Nephron progenitor cell (in vitro differentiated cells): ENCODE measurements at regions not wholly inside any gene's neighbourhood (a gene's known extent, or its start where the extent isn't known, plus 50 kb on each side); places are given as distances from the start of the nearest gene placed in this dataset.

Source experiments
- DNase-seq: peaks from one replicate; pipeline ENCODE4 v3.0.0; 2021
- H3K27ac Mint-ChIP-seq: 2 replicates; pipeline ENCODE4 v1.8.0; 2021; ENCODE audit warnings: mild to moderate bottlenecking, moderate library complexity, mixed read lengths
- H3K27me3 Mint-ChIP-seq: 2 replicates; pipeline ENCODE4 v1.8.0; 2021; ENCODE audit warnings: mild to moderate bottlenecking, low read depth, mixed read lengths; ENCODE audit not compliant: poor library complexity
- H3K36me3 Mint-ChIP-seq: 2 replicates; pipeline ENCODE4 v1.8.0; 2021; ENCODE audit warnings: low read depth, mixed read lengths
- H3K4me1 Mint-ChIP-seq: 2 replicates; pipeline ENCODE4 v1.8.0; 2021; ENCODE audit warnings: mixed read lengths
- H3K4me3 Mint-ChIP-seq: 2 replicates; pipeline ENCODE4 v1.8.0; 2021; ENCODE audit warnings: mild to moderate bottlenecking, moderate library complexity, mixed read lengths
- H3K9me3 Mint-ChIP-seq: 2 replicates; pipeline ENCODE4 v1.8.0; 2021; ENCODE audit warnings: mild to moderate bottlenecking, moderate library complexity, mixed read lengths
- TF ChIP-seq, protein P1 (sequence below): fragments of 200-600 bp; sonication (generic); IDR thresholded peaks from 2 replicates; pipeline ENCODE4 v1.5.0; 2021; ENCODE audit warnings: antibody characterized with exemption

DNA sequence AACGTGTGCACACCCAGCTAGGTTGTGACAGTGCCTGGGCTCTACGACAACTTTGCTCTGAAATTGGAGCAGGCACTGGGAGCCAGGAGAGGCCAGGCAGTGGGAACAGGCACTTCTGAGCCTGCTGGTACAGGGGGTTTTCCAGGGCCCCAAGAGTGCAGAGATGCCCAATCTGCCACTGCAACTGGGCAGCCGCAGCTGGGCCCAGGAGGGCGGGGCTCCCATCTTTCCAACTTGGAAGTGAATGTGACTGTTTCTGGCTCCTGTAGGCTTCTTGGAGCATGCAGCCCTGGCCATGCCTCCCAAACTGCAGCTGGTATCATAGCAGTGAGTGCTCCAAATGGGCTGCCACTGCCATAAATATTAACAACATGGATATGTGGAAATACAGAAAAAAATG lies 465.1 kb upstream of the PABPC4L start:
- no peaks in the 10 kb centered on the region for H3K36me3 Mint-ChIP-seq
- H3K4me1 Mint-ChIP-seq: no peaks in the 10 kb centered on the region

DNA sequence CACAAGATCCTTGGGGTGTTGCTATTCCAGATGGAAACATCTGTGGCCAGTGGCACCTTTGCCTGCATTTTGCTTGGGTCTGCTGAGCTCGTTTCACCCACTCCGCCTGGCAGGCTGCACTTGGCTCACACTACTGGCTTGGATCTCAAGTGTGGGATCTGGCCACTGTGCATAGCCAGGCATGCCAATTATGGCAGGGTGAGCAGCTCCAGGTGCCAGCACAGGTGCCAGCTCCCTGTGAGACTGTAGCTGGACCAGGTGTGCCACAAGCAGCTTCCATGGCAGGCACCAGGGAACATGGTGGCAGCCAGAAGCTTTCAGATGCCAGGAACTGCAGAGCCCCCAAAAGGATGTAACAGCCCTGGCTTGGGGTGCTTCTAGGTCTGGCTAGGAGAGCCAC lies 463.8 kb upstream of the PABPC4L start:
- TF ChIP-seq, protein P1, sequence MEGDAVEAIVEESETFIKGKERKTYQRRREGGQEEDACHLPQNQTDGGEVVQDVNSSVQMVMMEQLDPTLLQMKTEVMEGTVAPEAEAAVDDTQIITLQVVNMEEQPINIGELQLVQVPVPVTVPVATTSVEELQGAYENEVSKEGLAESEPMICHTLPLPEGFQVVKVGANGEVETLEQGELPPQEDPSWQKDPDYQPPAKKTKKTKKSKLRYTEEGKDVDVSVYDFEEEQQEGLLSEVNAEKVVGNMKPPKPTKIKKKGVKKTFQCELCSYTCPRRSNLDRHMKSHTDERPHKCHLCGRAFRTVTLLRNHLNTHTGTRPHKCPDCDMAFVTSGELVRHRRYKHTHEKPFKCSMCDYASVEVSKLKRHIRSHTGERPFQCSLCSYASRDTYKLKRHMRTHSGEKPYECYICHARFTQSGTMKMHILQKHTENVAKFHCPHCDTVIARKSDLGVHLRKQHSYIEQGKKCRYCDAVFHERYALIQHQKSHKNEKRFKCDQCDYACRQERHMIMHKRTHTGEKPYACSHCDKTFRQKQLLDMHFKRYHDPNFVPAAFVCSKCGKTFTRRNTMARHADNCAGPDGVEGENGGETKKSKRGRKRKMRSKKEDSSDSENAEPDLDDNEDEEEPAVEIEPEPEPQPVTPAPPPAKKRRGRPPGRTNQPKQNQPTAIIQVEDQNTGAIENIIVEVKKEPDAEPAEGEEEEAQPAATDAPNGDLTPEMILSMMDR: no peak
- no peaks in the 10 kb centered on the region for H3K27me3 Mint-ChIP-seq
- no peaks in the 10 kb centered on the region for H3K36me3 Mint-ChIP-seq
- DNase-seq: no peak
- no peak overlapping the region for H3K4me3 Mint-ChIP-seq
- H3K27ac Mint-ChIP-seq: no peak overlapping the region
- no peaks in the 10 kb centered on the region for H3K9me3 Mint-ChIP-seq
- no peaks in the 10 kb centered on the region for H3K4me1 Mint-ChIP-seq

More for the DNA sequence above, 465.1 kb upstream of the PABPC4L start:
- TF ChIP-seq, protein P1: no peak
- H3K9me3 Mint-ChIP-seq: no peaks in the 10 kb centered on the region
- H3K4me3 Mint-ChIP-seq: no peak overlapping the region
- no peak for DNase-seq
- H3K27ac Mint-ChIP-seq: no peak overlapping the region
- no peaks in the 10 kb centered on the region for H3K27me3 Mint-ChIP-seq

DNA sequence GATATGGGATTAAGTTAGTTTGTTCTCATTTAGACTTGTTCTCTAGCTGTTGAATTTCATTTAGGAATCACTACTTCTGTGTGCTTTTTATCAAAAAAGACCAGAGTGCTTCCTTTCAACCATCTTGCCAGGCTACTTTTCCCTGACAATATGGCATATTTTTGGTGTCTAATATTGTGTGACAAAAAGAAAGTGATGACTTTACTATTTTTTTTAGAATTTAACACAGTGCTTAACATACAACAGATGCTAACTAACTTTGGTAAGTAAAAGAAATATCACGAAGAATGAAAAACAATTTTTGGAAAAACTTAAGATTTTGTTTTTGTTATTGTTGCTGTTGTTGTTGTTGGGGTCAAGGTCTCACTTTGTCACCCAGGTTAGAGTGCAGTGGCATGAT lies 462.2 kb upstream of the PABPC4L start:
- H3K4me3 Mint-ChIP-seq: no peak overlapping the region
- TF ChIP-seq, protein P1: no peak
- no peaks in the 10 kb centered on the region for H3K9me3 Mint-ChIP-seq
- H3K27me3 Mint-ChIP-seq: no peaks in the 10 kb centered on the region
- H3K36me3 Mint-ChIP-seq: no peaks in the 10 kb centered on the region
- no peaks in the 10 kb centered on the region for H3K4me1 Mint-ChIP-seq
- DNase-seq: no peak
- H3K27ac Mint-ChIP-seq: no peak overlapping the region

DNA sequence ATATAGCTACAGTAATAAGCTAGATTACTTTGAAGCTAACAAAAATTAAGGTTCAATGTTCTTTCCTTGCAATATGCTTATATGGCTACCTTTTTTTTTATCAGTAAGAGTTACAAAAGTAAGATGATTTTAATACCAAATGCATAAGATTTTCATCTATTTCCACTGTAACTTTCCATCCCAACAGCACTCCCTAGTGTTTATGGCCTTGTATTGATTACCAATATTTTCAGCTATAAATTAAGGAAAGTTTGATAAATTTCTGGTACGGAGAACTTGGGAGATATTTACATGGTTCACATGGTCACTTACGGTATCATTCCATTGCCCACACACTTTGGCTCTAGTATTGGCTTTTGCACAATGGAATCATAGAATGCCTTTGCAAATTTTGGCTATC lies 448.9 kb upstream of the PABPC4L start:
- no peak for DNase-seq
- no peak overlapping the region for H3K4me3 Mint-ChIP-seq
- H3K4me1 Mint-ChIP-seq: no peaks in the 10 kb centered on the region
- no peak overlapping the region for H3K27ac Mint-ChIP-seq
- no peaks in the 10 kb centered on the region for H3K36me3 Mint-ChIP-seq
- TF ChIP-seq, protein P1: no peak
- H3K9me3 Mint-ChIP-seq: no peaks in the 10 kb centered on the region
- no peaks in the 10 kb centered on the region for H3K27me3 Mint-ChIP-seq

DNA sequence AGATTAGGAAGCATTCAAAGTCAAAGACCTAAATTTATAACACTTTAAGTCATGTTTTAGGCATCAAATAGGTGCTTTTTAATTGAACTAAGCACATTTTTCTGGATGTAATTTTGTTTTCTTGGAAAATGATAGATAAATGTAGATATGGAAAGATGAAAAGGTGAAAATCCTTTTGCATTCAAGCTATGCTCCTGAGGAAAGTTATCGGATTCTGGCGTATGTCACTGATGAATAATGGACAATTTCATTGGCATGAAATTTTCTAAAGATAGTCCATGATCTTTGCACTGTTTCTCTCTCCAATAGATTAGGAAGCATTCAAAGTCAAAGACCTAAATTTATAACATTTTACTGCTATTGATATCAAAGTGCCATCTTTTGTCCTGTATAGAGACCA lies 444.2 kb upstream of the PABPC4L start:
- TF ChIP-seq, protein P1: no peak
- H3K9me3 Mint-ChIP-seq: no peaks in the 10 kb centered on the region
- no peaks in the 10 kb centered on the region for H3K36me3 Mint-ChIP-seq
- no peaks in the 10 kb centered on the region for H3K4me1 Mint-ChIP-seq
- H3K27ac Mint-ChIP-seq: no peak overlapping the region
- no peak overlapping the region for H3K4me3 Mint-ChIP-seq
- no peaks in the 10 kb centered on the region for H3K27me3 Mint-ChIP-seq
- no peak for DNase-seq

DNA sequence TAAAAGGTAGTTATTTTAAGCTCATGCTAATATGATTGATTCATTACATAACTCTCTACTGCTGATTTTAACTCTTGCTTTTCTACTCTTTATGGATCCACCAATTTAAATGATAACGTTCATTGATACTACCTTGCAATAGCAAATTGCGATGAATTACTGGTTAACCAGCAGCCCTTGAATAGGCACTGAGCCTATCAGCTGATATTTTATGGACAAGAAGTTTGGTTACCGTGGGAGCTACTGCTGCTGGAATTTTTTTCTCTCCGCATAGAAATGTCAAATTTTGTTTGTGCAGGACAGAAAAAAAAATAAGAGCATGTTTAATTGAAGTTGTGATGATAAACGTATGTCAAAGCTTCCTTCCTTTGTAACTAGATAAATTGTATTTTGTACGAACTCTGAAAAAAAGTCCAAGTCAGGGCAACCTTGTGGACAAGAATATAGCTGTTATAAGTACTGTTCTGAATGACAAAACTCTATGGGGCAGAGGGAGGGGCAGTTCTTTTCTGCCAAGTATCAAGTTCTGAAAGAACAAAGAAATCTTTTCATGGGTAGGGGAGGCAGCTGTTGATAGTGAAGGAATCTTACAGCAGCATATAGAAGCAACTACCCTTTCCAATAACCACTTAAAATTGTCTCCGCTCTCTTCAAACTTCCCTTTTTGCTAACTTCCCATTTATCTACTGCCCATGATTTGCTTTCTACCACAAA lies 434.9 kb upstream of the PABPC4L start:
- H3K9me3 Mint-ChIP-seq: no peaks in the 10 kb centered on the region
- TF ChIP-seq, protein P1: no peak
- H3K4me3 Mint-ChIP-seq: no peak overlapping the region
- no peak for DNase-seq
- H3K27ac Mint-ChIP-seq: no peak overlapping the region
- H3K4me1 Mint-ChIP-seq: no peaks in the 10 kb centered on the region
- no peaks in the 10 kb centered on the region for H3K27me3 Mint-ChIP-seq
- no peaks in the 10 kb centered on the region for H3K36me3 Mint-ChIP-seq
